OCI-LY1 (cell line): ENCODE measurements at regions not wholly inside any gene's neighbourhood (a gene's known extent, or its start where the extent isn't known, plus 50 kb on each side); places are given as distances from the start of the nearest gene placed in this dataset.
"Not testable (repeated sequence)": the region's sequence is repeated elsewhere in the genome, so short reads cannot be mapped to it uniquely, and the experiment has no call there.

Experiments used
- H2AFZ ChIP-seq: fragments of 200-600 bp; sonication (generic), shearing (Covaris generic); 2 replicates; pipeline ENCODE4 v1.6.0; 2014; ENCODE audit warnings: antibody characterized with exemption, mild to moderate bottlenecking, low read length
- H3F3A ChIP-seq: fragments of 200-600 bp; sonication (generic), shearing (Covaris generic); 2 replicates; pipeline ENCODE4 v1.6.0; 2014; ENCODE audit warnings: mild to moderate bottlenecking, antibody characterized with exemption, low read length, moderate library complexity; ENCODE audit not compliant: insufficient read depth
- H3K27ac ChIP-seq: fragments of 200-600 bp; sonication (generic); 2 replicates; pipeline ENCODE4 v1.5.1; 2014; ENCODE audit warnings: low read length, mixed run types, mild to moderate bottlenecking, low read depth; ENCODE audit not compliant: poor library complexity, severe bottlenecking
- H3K27me3 ChIP-seq: fragments of 200-600 bp; sonication (generic); 2 replicates; pipeline ENCODE4 v1.6.0; 2014; ENCODE audit warnings: antibody characterized with exemption, mild to moderate bottlenecking, low read length, moderate library complexity; ENCODE audit not compliant: insufficient read depth
- H3K36me3 ChIP-seq: fragments of 200-600 bp; sonication (generic); 2 replicates; pipeline ENCODE4 v1.6.1; 2014; ENCODE audit warnings: mild to moderate bottlenecking, antibody characterized with exemption, low read length, moderate library complexity, mixed read lengths; ENCODE audit not compliant: insufficient read depth
- H3K4me1 ChIP-seq: fragments of 200-600 bp; sonication (generic); 2 replicates; pipeline ENCODE4 v1.5.1; 2014; ENCODE audit warnings: mild to moderate bottlenecking, low read length, moderate library complexity; ENCODE audit not compliant: insufficient read depth, severe bottlenecking
- H3K4me2 ChIP-seq: fragments of 200-600 bp; sonication (generic), shearing (Covaris generic); 2 replicates; pipeline ENCODE4 v1.6.1; 2014; ENCODE audit warnings: low read length
- H3K4me3 ChIP-seq: fragments of 200-600 bp; sonication (generic); 2 replicates; pipeline ENCODE4 v1.5.1; 2014; ENCODE audit warnings: low read length, low read depth, mild to moderate bottlenecking, mixed read lengths; ENCODE audit not compliant: poor library complexity, severe bottlenecking
- H3K79me2 ChIP-seq: fragments of 200-600 bp; shearing (Covaris generic); 2 replicates; pipeline ENCODE4 v1.6.1; 2016; ENCODE audit warnings: mixed run types, low read length, mixed read lengths; ENCODE audit not compliant: insufficient read depth
- H3K9ac ChIP-seq: fragments of 200-600 bp; sonication (generic), shearing (Covaris generic); 2 replicates; pipeline ENCODE4 v1.6.1; 2014; ENCODE audit warnings: mild to moderate bottlenecking, low read length, mixed read lengths
- H3K9me2 ChIP-seq: fragments of 200-600 bp; sonication (generic), shearing (Covaris generic); 2 replicates; pipeline ENCODE4 v1.6.1; 2014; ENCODE audit warnings: low read depth, mild to moderate bottlenecking, low read length, mixed read lengths
- H3K9me3 ChIP-seq: fragments of 200-600 bp; shearing (Covaris generic); 2 replicates; pipeline ENCODE4 v1.6.1; 2014; ENCODE audit warnings: low read length, mixed read lengths
- H4K20me1 ChIP-seq: fragments of 200-600 bp; sonication (generic), shearing (Covaris generic); 2 replicates; pipeline ENCODE4 v1.6.0; 2016; ENCODE audit warnings: mild to moderate bottlenecking, low read length; ENCODE audit not compliant: insufficient read depth
- CTCF ChIP-seq: fragments of 200-600 bp; sonication (generic), shearing (Covaris generic); IDR thresholded peaks from 2 replicates; pipeline ENCODE4 v1.5.1; 2017; ENCODE audit warnings: mild to moderate bottlenecking, antibody characterized with exemption, low read length, moderate library complexity, mixed read lengths
- EZH2 ChIP-seq: fragments of 200-600 bp; sonication (generic), shearing (Covaris generic); IDR thresholded peaks from 2 replicates; pipeline ENCODE4 v1.8.0; 2017; ENCODE audit warnings: borderline replicate concordance, mixed run types, mild to moderate bottlenecking, antibody characterized with exemption, low read length, moderate library complexity, mixed read lengths

GRCh38 chr5:28310696-28311095 lies 1272.3 kb upstream of the CDH9 start:
- Histone ChIP-seq H3K27me3 (no peaks in the 10 kb centered on the region), H3K36me3 (no peaks in the 10 kb centered on the region), H2AFZ (no peak overlapping the region), H3K4me1 (no peaks in the 10 kb centered on the region), H3K79me2 (no peaks in the 10 kb centered on the region), H3K9ac (no peak overlapping the region), H3K9me2 (no peaks in the 10 kb centered on the region; the same call in 1 of the 2 replicates), H3K4me2 (no peak overlapping the region), H3K9me3 (no peaks in the 10 kb centered on the region), H3K27ac (no peak overlapping the region), H4K20me1 (no peaks in the 10 kb centered on the region), H3F3A (no peaks in the 10 kb centered on the region), H3K4me3 (no peak overlapping the region)
- no peak for TF ChIP-seq EZH2
- no peak for TF ChIP-seq CTCF

GRCh38 chr5:28305891-28306290 lies 1267.5 kb upstream of the CDH9 start:
- H3K79me2 ChIP-seq, result no peaks in the 10 kb centered on the region
- no peaks in the 10 kb centered on the region for H4K20me1 ChIP-seq
- H3K9me2 ChIP-seq, result no peaks in the 10 kb centered on the region; the same call in 1 of the 2 replicates
- no peak overlapping the region for H2AFZ ChIP-seq
- H3K9ac ChIP-seq, result no peak overlapping the region
- no peak overlapping the region for H3K4me3 ChIP-seq
- H3K27ac ChIP-seq, result no peak overlapping the region
- H3K36me3 ChIP-seq, result no peaks in the 10 kb centered on the region
- H3K9me3 ChIP-seq, result no peaks in the 10 kb centered on the region
- no peaks in the 10 kb centered on the region for H3K4me1 ChIP-seq
- H3F3A ChIP-seq, result no peaks in the 10 kb centered on the region
- no peaks in the 10 kb centered on the region for H3K27me3 ChIP-seq
- TF ChIP-seq EZH2 (no peak), CTCF (no peak)
- no peak overlapping the region for H3K4me2 ChIP-seq

- Histone ChIP-seq H3K27me3 (no peaks in the 10 kb centered on the region), H3K9ac (no peak overlapping the region), H3K79me2 (no peaks in the 10 kb centered on the region), H2AFZ (no peak overlapping the region), H3K36me3 (no peaks in the 10 kb centered on the region), H3F3A (no peaks in the 10 kb centered on the region), H3K9me3 (no peaks in the 10 kb centered on the region), H3K4me3 (no peak overlapping the region), H3K4me1 (no peaks in the 10 kb centered on the region), H3K9me2 (no peaks in the 10 kb centered on the region; the same call in 1 of the 2 replicates), H3K27ac (no peak overlapping the region), H4K20me1 (no peaks in the 10 kb centered on the region), H3K4me2 (no peak overlapping the region)
- no peak for TF ChIP-seq EZH2
Observed at GRCh38 chr5:28301712-28302111, 1263.3 kb upstream of the CDH9 start.

GRCh38 chr5:28296254-28297013 lies 1258.0 kb upstream of the CDH9 start:
- Histone ChIP-seq H3K9ac (no peak overlapping the region), H3K79me2 (no peaks in the 10 kb centered on the region), H3K9me3 (no peaks in the 10 kb centered on the region), H3K4me1 (no peaks in the 10 kb centered on the region), H3K4me3 (no peak overlapping the region), H3K27ac (no peak overlapping the region), H3K4me2 (no peak overlapping the region), H2AFZ (no peak overlapping the region), H3K36me3 (no peaks in the 10 kb centered on the region), H4K20me1 (no peaks in the 10 kb centered on the region), H3K9me2 (no peaks in the 10 kb centered on the region), H3F3A (no peaks in the 10 kb centered on the region), H3K27me3 (no peaks in the 10 kb centered on the region)
- TF ChIP-seq CTCF (no peak), EZH2 (no peak)

GRCh38 chr5:28287021-28287420 lies 1248.6 kb upstream of the CDH9 start:
- not testable (repeated sequence) for H3K4me2 ChIP-seq, H3K36me3 ChIP-seq, H3F3A ChIP-seq, H3K9me2 ChIP-seq, H3K4me1 ChIP-seq, H2AFZ ChIP-seq, H4K20me1 ChIP-seq, H3K4me3 ChIP-seq, H3K79me2 ChIP-seq, H3K9ac ChIP-seq, H3K27ac ChIP-seq, H3K27me3 ChIP-seq, H3K9me3 ChIP-seq
